ENCODE measurements at regions not wholly inside any gene's neighbourhood (a gene's known extent, or its start where the extent isn't known, plus 50 kb on each side); places are given as distances from the start of the nearest gene placed in this dataset.

GRCh38 chr3:64445109-64445943 is 220.1 kb upstream of the PRICKLE2 start:
- H3K27me3 ChIP-seq (ENCODE audit: control insufficient read depth, insufficient read depth, low read length): no peaks in the 10 kb centered on the region
- no peaks in the 10 kb centered on the region for H3K36me3 ChIP-seq (ENCODE audit: control insufficient read depth in 2 of 3, insufficient read depth in 3 of 3, low read length in 3 of 3)
- peak overlapping the region in 1 of 2 donors; percentile 28 for H3K27ac ChIP-seq (ENCODE audit: low read depth in 2 of 2, low read length in 2 of 2)
- peaks cover 1 to 15% (median 12%) of the 10 kb centered on the region in 3 donors for H3K4me1 ChIP-seq (ENCODE audit: control insufficient read depth in 2 of 3, insufficient read depth in 2 of 3, low read depth in 1 of 3, low read length in 3 of 3)
- H3K9me3 ChIP-seq (ENCODE audit: control insufficient read depth in 2 of 3, insufficient read depth in 1 of 3, low read length in 3 of 3): no peaks in the 10 kb centered on the region
- intact Hi-C loops (cut with DNase I): no loop called here
- FAIRE-seq (no peak), DNase-seq (peak; percentile 91 to 94 (median 92))
- H3K4me3 ChIP-seq (ENCODE audit: low read length in 3 of 3): peak overlapping the region; percentile 66 to 69 (median 67)
- peak overlapping the region in 1 of 3 donors; percentile 79 for H3K9ac ChIP-seq (ENCODE audit: low read length in 3 of 3)
- no peak for TF ChIP-seq CTCF (IDR thresholded peaks at IDR 0.05; ENCODE audit: borderline replicate concordance, extremely low read depth, insufficient read depth)

GRCh38 chr3:64444490-64445108 is 219.3 kb upstream of the PRICKLE2 start:
- H3K27ac ChIP-seq (ENCODE audit: low read depth in 2 of 2, low read length in 2 of 2): peak overlapping the region; percentile 16 to 28
- FAIRE-seq: no peak
- no peaks in the 10 kb centered on the region for H3K9me3 ChIP-seq (ENCODE audit: control insufficient read depth in 2 of 3, insufficient read depth in 1 of 3, low read length in 3 of 3)
- H3K4me1 ChIP-seq (ENCODE audit: control insufficient read depth in 2 of 3, insufficient read depth in 2 of 3, low read depth in 1 of 3, low read length in 3 of 3): peaks cover 4 to 21% (median 16%) of the 10 kb centered on the region in 3 donors
- TF ChIP-seq CTCF (IDR thresholded peaks at IDR 0.05; ENCODE audit: borderline replicate concordance, extremely low read depth, insufficient read depth): no peak
- peak; percentile 37 to 73 (median 52) for DNase-seq
- H3K4me3 ChIP-seq (ENCODE audit: low read length in 3 of 3): peak overlapping the region; percentile 66 to 69 (median 67)
- intact Hi-C loops (cut with DNase I): no loop called here
- peak overlapping the region; percentile 10 to 79 (median 52) for H3K9ac ChIP-seq (ENCODE audit: low read length in 3 of 3)
- H3K36me3 ChIP-seq (ENCODE audit: control insufficient read depth in 2 of 3, insufficient read depth in 3 of 3, low read length in 3 of 3): no peaks in the 10 kb centered on the region
- H3K27me3 ChIP-seq (ENCODE audit: control insufficient read depth, insufficient read depth, low read length): no peaks in the 10 kb centered on the region

- DNase-seq: peak; percentile 63 to 84 (median 65)
- Histone ChIP-seq H3K36me3 (ENCODE audit: control insufficient read depth in 2 of 3, insufficient read depth in 3 of 3, low read length in 3 of 3) (no peaks in the 10 kb centered on the region), H3K27me3 (ENCODE audit: control insufficient read depth, insufficient read depth, low read length) (no peaks in the 10 kb centered on the region), H3K4me3 (ENCODE audit: low read length in 3 of 3) (peak overlapping the region; percentile 30 to 69 (median 66)), H3K9ac (ENCODE audit: low read length in 3 of 3) (peak overlapping the region in 1 of 3 donors; percentile 52), H3K4me1 (ENCODE audit: control insufficient read depth in 2 of 3, insufficient read depth in 2 of 3, low read depth in 1 of 3, low read length in 3 of 3) (peaks cover 4 to 29% (median 16%) of the 10 kb centered on the region in 3 donors), H3K9me3 (ENCODE audit: control insufficient read depth in 2 of 3, insufficient read depth in 1 of 3, low read length in 3 of 3) (no peaks in the 10 kb centered on the region), H3K27ac (ENCODE audit: low read depth in 2 of 2, low read length in 2 of 2) (no peak overlapping the region)
- FAIRE-seq: no peak
- intact Hi-C loops (cut with DNase I): no loop called here
- no peak for TF ChIP-seq CTCF (IDR thresholded peaks at IDR 0.05; ENCODE audit: borderline replicate concordance, extremely low read depth, insufficient read depth)
Observed at GRCh38 chr3:64443546-64444381, 218.5 kb upstream of the PRICKLE2 start.

Measured in kidney (tissue), 13 donors.